ENCODE measurements at regions not wholly inside any gene's neighbourhood (a gene's known extent, or its start where the extent isn't known, plus 50 kb on each side); places are given as distances from the start of the nearest gene placed in this dataset.
"Not testable (repeated sequence)": the region's sequence is repeated elsewhere in the genome, so short reads cannot be mapped to it uniquely, and the experiment has no call there.

DNA sequence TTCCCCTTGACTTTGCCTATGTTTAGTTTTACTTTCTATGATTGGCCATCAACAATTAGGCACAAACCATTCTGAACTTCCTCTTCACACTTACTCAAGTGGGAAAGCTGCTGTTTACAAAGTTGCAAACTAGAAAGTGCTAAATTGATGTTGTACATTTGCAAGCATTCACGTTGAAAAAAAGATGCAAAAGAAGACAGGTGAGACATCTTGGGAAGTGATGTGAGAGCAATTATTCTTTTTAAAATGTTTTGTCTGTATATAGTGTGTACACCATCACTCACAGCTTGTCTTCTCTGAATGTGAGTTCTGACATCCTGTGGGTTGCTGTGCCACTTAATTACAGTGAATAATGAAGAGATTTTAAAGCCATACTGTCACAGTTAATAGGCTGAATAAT is 874.1 kb upstream of the LRATD1 start:
- no peak for DNase-seq

GRCh38 chr2:13768274-13768673 is 864.2 kb upstream of the LRATD1 start:
- no peak for DNase-seq

DNA sequence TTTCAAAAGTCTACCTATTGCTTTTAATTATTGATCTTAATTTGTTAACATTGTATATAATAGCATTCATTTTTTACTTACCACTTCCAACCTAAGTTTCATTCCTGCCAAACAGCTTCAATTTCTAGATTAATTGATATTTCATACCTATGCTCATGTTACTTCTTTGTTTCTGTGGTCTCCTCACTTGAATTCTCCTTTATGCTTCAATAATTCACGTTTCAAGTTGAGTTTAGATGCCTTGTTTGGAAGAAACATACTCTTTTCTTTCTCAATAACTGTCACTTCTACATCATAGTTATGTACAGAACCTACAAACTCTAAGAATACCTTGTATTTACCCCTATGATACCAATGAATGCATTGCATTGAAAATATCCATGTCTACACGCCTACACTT is 862.2 kb upstream of the LRATD1 start:
- DNase-seq = no peak

DNA sequence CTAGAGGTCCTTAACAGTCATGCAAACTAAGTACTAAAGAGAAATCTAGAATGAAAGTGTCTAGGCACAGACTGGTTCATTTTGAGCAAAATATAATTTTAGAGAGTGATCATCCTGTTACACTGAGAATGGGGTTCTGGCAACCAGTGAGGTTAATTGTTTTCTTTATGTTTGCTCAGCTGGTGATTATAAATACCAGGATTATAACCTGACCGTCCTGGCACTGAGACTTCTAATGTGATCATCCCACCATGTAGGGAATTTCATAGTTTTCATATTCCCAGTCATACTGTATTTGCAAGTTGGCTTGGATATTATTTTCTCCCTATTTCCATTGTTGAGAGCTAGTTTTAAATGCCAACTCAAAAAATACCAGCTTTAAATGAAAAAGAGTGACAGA is 852.5 kb upstream of the LRATD1 start:
- DNase-seq = no peak

DNA sequence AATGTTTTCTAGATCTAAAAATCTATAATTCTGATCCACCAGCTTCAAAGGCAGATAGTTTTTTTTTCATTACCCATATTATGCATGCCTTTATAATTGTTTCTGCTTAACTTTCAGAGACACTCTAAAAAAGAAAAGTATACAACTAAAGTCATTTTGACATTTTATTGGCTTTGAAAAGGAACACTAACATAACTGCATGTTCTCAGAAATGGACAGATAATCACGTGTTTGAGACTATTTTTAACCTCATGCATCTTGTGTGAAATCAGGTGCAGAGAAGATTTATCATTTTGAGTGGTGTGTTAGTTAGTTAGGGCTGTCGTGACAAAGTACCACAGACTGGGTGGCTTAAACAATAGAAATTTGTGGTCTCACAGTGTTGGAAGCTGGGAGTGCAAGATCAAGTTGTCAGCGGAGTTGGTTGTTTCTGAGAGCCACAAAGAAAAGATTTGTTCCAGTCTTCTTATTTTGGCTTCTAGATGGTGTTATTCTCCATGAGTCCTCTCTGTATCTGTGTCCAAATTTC is 841.4 kb upstream of the LRATD1 start:
- no peak for DNase-seq

DNA sequence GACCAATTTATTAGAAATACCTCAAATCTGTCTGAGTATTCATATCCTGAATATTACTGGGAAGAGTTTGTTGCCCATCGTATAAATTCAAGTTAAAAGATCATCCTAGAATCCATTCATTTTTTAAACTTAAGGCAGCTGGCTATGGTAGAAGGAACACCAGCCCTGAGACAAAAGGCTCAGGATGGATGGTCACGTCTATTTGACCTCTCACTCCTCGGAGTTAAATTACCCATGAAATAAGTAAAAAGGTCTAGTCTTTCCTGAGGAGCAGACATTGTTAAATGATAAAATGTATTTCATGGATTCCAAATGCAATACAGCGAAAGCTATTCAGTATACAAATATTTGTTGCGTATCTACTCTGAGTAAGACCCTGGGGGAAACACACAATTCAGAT is 826.0 kb upstream of the LRATD1 start:
- DNase-seq = no peak

GRCh38 chr2:13813236-13813635 is 819.3 kb upstream of the LRATD1 start:
- no peak for DNase-seq

- no peak for DNase-seq
Observed at GRCh38 chr2:13818002-13818401, 814.5 kb upstream of the LRATD1 start.

DNA sequence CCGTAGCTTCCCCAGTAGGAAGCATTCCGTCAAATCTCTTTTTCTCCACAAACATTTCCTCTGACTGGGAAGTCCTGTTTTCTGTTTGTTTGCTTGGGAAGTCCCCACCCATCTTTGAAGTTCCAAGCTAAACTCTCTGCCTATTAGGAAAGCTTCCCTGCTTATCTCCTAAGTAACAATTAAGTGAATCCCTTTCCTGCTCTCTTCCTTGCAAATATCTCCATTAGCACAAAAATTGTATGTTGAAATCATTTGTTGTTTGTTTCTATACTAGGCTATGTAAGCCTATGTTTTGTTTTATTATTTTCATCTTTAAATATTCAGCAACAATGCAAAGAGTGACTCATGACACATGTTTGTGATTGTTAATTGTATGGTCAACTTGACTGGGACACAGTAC is 812.6 kb upstream of the LRATD1 start:
- no peak for DNase-seq

DNA sequence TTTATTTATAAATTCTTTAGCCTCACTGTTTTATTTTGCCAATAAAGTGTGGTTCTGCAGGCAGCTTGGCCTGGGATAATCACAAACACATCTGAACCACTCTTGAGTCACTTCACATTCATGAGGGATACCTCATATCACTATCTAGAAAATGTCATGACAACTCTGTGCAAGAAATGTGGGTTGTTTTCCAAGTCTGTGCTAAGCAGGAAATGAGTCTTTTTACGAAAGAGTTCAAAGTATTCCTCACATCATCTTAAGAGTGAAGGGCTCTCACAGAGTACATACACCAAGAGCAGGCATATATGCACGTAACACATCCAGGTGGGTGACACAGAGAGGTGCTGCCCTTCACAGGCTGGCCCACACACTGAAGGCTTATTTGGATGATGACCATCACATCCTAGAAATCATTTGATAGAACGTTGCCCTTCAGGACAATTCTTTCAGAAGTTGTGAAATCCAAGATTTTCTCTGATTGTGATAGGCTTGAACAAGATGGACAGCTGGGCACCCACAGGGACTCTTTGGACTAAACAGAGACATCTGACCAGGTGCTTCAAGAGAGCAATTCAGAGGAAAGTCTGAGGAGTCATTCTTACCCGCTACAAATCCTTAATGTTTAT is 811.1 kb upstream of the LRATD1 start:
- peak; percentile 56 for DNase-seq

GRCh38 chr2:13822365-13822764 is 810.2 kb upstream of the LRATD1 start:
- DNase-seq = no peak

DNA sequence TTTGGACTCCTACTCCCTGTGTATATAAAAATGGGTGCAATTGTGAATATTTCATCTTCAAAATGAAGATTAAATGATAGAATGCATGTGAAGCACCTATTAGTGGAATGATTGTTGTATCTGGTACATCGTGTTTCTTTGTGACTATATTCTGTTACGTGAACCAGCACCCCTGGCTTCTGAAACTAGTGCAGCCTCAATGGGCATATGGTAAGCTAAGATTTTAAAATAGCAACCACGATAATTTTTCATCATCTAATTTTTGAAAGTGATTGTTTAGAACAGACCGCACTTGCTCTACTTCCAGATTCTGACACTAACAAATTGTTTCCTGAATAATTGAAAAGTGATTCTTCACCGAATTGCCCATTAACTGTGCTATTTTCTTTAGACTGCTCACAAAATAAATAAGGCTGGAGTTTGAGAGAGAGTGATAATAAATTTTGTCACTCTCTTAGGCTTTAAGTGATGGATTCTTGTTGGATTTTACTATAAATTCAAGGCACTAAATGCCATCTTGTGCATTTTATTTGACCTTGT is 806.1 kb upstream of the LRATD1 start:
- DNase-seq = no peak

DNA sequence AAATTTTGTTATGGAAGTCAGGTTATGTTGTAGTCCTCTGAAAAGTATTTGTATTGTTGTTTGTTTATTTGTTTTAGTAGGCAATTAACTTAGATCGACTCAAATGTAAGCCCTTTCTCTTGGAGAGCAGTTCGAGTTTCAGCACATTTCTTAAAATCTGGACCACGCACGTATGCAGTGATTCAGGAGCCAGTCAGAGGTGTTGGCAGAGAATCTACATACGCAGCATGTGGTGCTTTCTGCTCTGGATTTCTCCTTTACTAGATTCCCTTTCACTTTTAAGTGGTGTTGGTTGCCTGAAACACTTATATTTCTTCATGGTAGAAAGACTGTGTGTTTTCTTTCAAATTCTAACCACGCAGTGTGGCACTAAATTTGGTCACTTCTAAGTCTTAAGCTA is 773.9 kb upstream of the LRATD1 start:
- no peak for DNase-seq

- DNase-seq = not testable (repeated sequence)
Observed at GRCh38 chr2:13868275-13868674, 764.2 kb upstream of the LRATD1 start.

DNA sequence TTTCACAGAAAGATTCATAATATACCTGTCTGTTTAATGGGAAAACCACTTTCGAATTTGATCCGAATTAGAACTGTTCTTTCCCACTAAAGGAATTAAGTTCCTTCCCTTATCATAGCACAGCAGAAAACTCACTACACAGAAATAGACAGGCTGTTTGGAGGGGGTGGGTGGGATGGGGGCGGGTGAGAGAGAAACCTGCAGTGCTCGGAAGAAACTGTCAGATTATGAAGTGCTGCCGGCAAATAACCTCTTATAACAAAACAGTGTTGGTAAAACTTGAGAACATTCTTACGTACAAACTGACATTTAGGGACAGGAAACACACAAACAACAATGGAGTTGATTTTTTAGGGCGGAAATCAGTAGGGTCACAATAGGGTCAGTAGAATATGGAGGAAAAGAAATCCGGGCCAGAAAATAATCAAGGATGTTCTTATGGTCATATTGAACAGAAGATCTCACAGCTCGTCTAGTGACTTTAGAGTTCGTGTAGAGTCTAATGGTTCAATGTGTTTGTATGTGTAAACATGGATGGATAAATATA is 756.0 kb upstream of the LRATD1 start:
- no peak for DNase-seq

GRCh38 chr2:13877571-13877970 is 754.9 kb upstream of the LRATD1 start:
- no peak for DNase-seq

- DNase-seq = no peak
Observed at GRCh38 chr2:13884291-13884976, 748.1 kb upstream of the LRATD1 start.

DNA sequence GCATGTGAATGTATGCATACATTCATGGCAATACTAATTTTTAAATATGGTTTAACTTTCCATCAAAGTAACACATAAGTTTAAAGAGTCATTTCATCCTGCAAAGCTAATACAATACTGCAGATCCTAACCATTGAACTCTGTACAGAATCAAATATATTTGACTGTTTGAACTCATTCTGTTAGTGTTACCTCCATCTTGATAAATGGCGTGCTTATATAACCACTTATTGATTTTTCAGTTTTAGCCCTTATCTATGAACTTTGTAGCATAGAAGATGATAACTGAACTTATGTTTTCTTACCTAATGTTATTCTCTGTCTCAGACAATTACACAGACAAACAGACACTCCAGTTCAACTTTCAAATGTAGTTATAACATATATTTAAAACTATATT is 731.0 kb upstream of the LRATD1 start:
- DNase-seq = no peak

- DNase-seq = no peak
Observed at GRCh38 chr2:13905831-13906230, 726.7 kb upstream of the LRATD1 start.

GRCh38 chr2:13916066-13916465 is 716.5 kb upstream of the LRATD1 start:
- DNase-seq = no peak

DNA sequence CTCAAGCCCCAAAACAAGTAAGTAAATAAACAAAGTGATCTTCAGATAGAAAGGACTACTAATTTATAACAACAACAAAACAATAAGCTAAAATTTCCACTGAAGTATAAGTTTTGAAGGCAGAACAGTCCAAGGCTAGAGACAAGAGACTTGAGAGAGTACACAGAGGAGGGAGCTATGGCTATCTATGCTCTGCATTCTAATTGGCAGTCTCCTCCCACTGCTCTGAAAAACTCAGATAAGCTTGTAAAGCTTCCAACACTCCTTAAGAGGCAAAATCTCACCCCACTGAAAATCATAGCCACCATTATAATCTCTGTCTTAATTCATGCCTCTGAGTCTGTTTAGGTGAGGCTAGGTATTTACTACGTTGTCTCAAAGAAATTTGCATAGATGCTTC is 714.6 kb upstream of the LRATD1 start:
- DNase-seq = no peak

DNA sequence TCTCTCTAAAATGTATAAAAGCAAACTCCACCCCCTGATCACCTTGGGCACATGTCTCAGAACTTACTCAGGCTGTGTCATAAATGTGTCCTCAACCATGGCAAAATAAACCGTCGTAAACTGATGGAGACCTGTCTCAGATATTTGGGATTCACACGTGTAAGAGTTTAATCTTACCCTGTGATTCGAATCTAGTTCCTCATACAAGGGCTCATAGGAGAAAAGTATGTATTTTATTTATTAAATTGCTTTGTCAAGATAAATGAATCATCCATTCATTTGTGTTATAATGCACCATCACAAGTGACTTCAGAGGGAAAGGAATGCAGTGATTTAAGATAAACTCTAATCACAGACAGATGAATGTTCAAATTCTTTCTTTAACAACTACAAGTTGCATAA is 712.5 kb upstream of the LRATD1 start:
- peak; percentile 24 for DNase-seq

GRCh38 chr2:13921245-13921644 is 711.3 kb upstream of the LRATD1 start:
- DNase-seq = no peak

DNA sequence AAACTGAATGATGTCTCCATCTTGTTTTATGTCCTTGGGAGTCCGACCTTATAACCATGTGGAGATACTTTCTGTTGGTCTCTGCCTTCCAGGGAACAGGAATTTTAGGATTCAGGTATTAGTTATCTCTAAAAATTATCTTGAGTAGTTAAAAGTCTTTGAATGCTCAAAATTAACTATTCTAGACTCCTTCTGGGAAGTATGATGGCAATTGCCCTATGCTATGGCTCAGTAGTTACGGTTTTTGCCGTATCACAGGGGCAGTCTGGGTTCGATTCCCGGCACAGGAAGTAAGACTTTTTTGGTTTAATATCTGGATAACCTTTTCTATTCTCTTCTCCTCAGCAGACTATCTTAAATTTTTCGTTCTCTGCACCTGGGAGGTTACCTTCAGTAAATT is 708.7 kb upstream of the LRATD1 start:
- no peak for DNase-seq
